Vagina (tissue), 2 donors: ENCODE measurements at regions not wholly inside any gene's neighbourhood (a gene's known extent, or its start where the extent isn't known, plus 50 kb on each side); places are given as distances from the start of the nearest gene placed in this dataset.
"Not testable (repeated sequence)": the region's sequence is repeated elsewhere in the genome, so short reads cannot be mapped to it uniquely, and the experiment has no call there.

Experiments
- DNase-seq, 2 donors: peaks; one replicate each; pipeline ENCODE4 v3.0.0-alpha.2; 2017; ENCODE audit errors: extremely low spot score in 2 of 2
- H3K27ac ChIP-seq: fragments of 200-600 bp; sonication (generic); one replicate; pipeline ENCODE4 v1.5.1; 2019
- H3K27me3 ChIP-seq: fragments of 200-600 bp; sonication (generic); one replicate; pipeline ENCODE4 v1.5.1; 2019
- H3K36me3 ChIP-seq, 2 donors: fragments of 200-600 bp; sonication (generic); one replicate each; pipeline ENCODE4 v1.5.1; 2017 to 2019
- H3K4me1 ChIP-seq: fragments of 200-600 bp; sonication (generic); one replicate; pipeline ENCODE4 v1.5.1; 2019
- H3K4me3 ChIP-seq, 2 donors: fragments of 200-600 bp; sonication (generic); 1 replicate in 1 of 2; 2 replicates in 1 of 2; pipeline ENCODE4 v1.5.1; 2016 to 2019
- H3K9me3 ChIP-seq: fragments of 200-600 bp; sonication (generic); one replicate; pipeline ENCODE4 v1.5.1; 2019
- CTCF ChIP-seq, 3 experiments: fragments of 450-650 bp in 2 of 3; fragments of 200-600 bp in 1 of 3; sonication (generic) in 1 of 3; IDR thresholded peaks; one replicate each; pipeline ENCODE4 v1.5.1; 2017 to 2019; ENCODE audit warnings: antibody characterized with exemption in 3 of 3, mild to moderate bottlenecking in 2 of 3, moderate library complexity in 2 of 3
- POLR2A ChIP-seq, 2 donors: fragments of 450-650 bp; IDR thresholded peaks; one replicate each; pipeline ENCODE4 v1.6.1; 2017; ENCODE audit warnings: antibody characterized with exemption in 2 of 2, mild to moderate bottlenecking in 2 of 2, moderate library complexity in 2 of 2
- POLR2AphosphoS5 ChIP-seq, 2 donors: sonication (generic); formaldehyde crosslinking; IDR thresholded peaks; one replicate each; pipeline ENCODE4 v1.9.0; 2017; ENCODE audit warnings: antibody characterized with exemption in 2 of 2, mild to moderate bottlenecking in 2 of 2, low read depth in 1 of 2; ENCODE audit not compliant: insufficient read depth in 1 of 2
- intact Hi-C: fragments of 100-400 bp; cut with DNase I; formaldehyde crosslinking; loops from one replicate; pipeline ENCODE4 v1.15.1; 2023

DNA sequence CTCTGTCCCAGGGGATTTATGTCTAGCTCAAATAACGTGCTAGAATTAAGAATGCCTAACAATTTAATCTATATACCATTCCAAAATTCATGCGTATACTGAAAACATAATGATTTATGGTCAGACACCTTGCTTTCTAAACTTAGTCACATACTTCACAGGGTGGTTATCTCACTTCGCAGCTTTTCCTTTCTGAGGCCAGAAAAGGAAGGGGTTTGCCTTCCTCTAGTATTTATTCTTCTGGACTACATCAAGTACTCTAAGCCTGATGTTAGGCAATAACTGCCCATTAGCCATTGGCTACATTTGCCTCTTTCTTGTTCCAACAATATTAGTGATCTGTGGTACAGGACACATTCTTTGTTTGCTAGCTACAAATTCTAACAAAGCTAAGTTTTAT, 72.6 kb upstream of the FHIP2A start:
- Histone ChIP-seq H3K9me3 (no peaks in the 10 kb centered on the region), H3K36me3 (no peaks in the 10 kb centered on the region), H3K4me3 (no peak overlapping the region), H3K27ac (no peak overlapping the region), H3K27me3 (no peaks in the 10 kb centered on the region), H3K4me1 (peaks cover 4% of the 10 kb centered on the region)
- TF ChIP-seq CTCF (IDR thresholded peaks at IDR 0.05) (no peak), POLR2A (IDR thresholded peaks at IDR 0.05) (no peak), POLR2AphosphoS5 (IDR thresholded peaks at IDR 0.05; ENCODE audit: insufficient read depth in 1 of 2, low read depth in 1 of 2) (peak in 1 of 2 donors; percentile 78)
- no peak for DNase-seq
- intact Hi-C loops = no loop called here

GRCh38 chr10:114749510-114749909, 72.1 kb upstream of the FHIP2A start:
- H3K4me3 ChIP-seq = no peak overlapping the region
- H3K27ac ChIP-seq = no peak overlapping the region
- no peaks in the 10 kb centered on the region for H3K27me3 ChIP-seq
- TF ChIP-seq POLR2A (IDR thresholded peaks at IDR 0.05) (no peak), CTCF (IDR thresholded peaks at IDR 0.05) (no peak), POLR2AphosphoS5 (IDR thresholded peaks at IDR 0.05; ENCODE audit: insufficient read depth in 1 of 2, low read depth in 1 of 2) (no peak)
- H3K9me3 ChIP-seq = no peaks in the 10 kb centered on the region
- peaks cover 9% of the 10 kb centered on the region for H3K4me1 ChIP-seq
- no peak for DNase-seq
- no peaks in the 10 kb centered on the region for H3K36me3 ChIP-seq
- intact Hi-C loops = no loop called here

DNA sequence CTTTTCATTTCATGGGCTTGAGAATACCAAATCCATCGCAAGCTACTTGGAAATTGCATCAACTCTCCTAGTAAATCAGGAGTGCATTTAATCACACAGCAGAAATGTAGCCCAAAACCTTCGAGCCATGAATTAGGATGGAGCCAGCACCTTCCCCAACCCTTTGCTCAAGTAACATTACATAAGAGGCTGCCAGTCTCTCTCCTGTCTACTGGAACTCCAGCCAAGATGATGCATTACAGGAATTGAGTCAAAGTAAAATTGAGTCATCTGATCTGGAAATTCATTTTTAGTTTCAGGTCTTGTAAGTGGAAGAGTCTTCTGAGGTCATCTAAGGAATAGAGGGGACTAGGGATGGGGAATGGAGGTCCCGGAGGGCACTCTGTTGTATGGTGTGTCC, 69.7 kb upstream of the FHIP2A start:
- Histone ChIP-seq H3K27ac (no peak overlapping the region), H3K4me3 (no peak overlapping the region), H3K27me3 (no peaks in the 10 kb centered on the region), H3K36me3 (no peaks in the 10 kb centered on the region), H3K4me1 (peaks cover 15% of the 10 kb centered on the region), H3K9me3 (no peaks in the 10 kb centered on the region)
- TF ChIP-seq POLR2A (IDR thresholded peaks at IDR 0.05) (no peak), POLR2AphosphoS5 (IDR thresholded peaks at IDR 0.05; ENCODE audit: insufficient read depth in 1 of 2, low read depth in 1 of 2) (no peak), CTCF (IDR thresholded peaks at IDR 0.05) (no peak)
- no peak for DNase-seq
- intact Hi-C loops = no loop called here

- DNase-seq, H3K27ac ChIP-seq, H3K4me3 ChIP-seq, H3K36me3 ChIP-seq, intact Hi-C loops, H3K9me3 ChIP-seq, H3K27me3 ChIP-seq: not testable (repeated sequence)
- H3K4me1 ChIP-seq = peaks cover 15% of the 10 kb centered on the region
Measured at GRCh38 chr10:114752570-114752969, 69.0 kb upstream of the FHIP2A start.

- no peak overlapping the region for H3K27ac ChIP-seq
- intact Hi-C loops = no loop called here
- DNase-seq = no peak
- H3K27me3 ChIP-seq = no peaks in the 10 kb centered on the region
- no peaks in the 10 kb centered on the region for H3K36me3 ChIP-seq
- TF ChIP-seq CTCF (IDR thresholded peaks at IDR 0.05) (no peak), POLR2AphosphoS5 (IDR thresholded peaks at IDR 0.05; ENCODE audit: insufficient read depth in 1 of 2, low read depth in 1 of 2) (no peak), POLR2A (IDR thresholded peaks at IDR 0.05) (no peak)
- no peaks in the 10 kb centered on the region for H3K9me3 ChIP-seq
- no peak overlapping the region for H3K4me3 ChIP-seq
- peaks cover 15% of the 10 kb centered on the region for H3K4me1 ChIP-seq
Measured at GRCh38 chr10:114753126-114753525, 68.5 kb upstream of the FHIP2A start.
